Naive thymus-derived CD8-positive, alpha-beta T cell (primary cell): ENCODE measurements at regions not wholly inside any gene's neighbourhood (a gene's known extent, or its start where the extent isn't known, plus 50 kb on each side); places are given as distances from the start of the nearest gene placed in this dataset.

Source experiments
- ATAC-seq, 2 donors: fragments of 150-1000 bp; cut with Tn5 transposase in 1 of 2; sonication (Bioruptor Pico), chemical (Tn5 transposase) in 1 of 2; 1 replicate in 1 of 2; 2 replicates in 1 of 2; pipeline ENCODE4 v1.10.0; 2021; ENCODE audit warnings: mild to moderate bottlenecking in 2 of 2, moderate library complexity in 2 of 2
- POLR2A ChIA-PET: fragments of 350-600 bp; sonication (Branson Sonifier 250); formaldehyde crosslinking; loops from one replicate; lab custom pipeline; 2021; ENCODE audit warnings: antibody characterized with exemption; lab: Charles Lee
- DNase-seq, 10 donors: peaks; one replicate each; pipeline versions ENCODE4 v3.0.0 to v3.0.0-alpha.2; 2020 to 2022
- H3K27ac Mint-ChIP-seq, 10 donors: one replicate each; pipeline ENCODE4 v1.8.0; 2020 to 2022; ENCODE audit warnings: mild to moderate bottlenecking in 10 of 10, mixed read lengths in 10 of 10, moderate library complexity in 4 of 10, inconsistent platforms in 1 of 10
- H3K27me3 Mint-ChIP-seq, 5 donors: one replicate each; pipeline ENCODE4 v1.8.0; 2021 to 2022; ENCODE audit warnings: mixed read lengths in 5 of 5
- H3K36me3 Mint-ChIP-seq, 3 donors: one replicate each; pipeline ENCODE4 v1.8.0; 2020 to 2022; ENCODE audit warnings: mixed read lengths in 3 of 3, mild to moderate bottlenecking in 2 of 3, inconsistent platforms in 1 of 3
- H3K4me1 Mint-ChIP-seq, 4 donors: one replicate each; pipeline ENCODE4 v1.8.0; 2021 to 2022; ENCODE audit warnings: mixed read lengths in 4 of 4
- H3K4me3 Mint-ChIP-seq, 10 donors: one replicate each; pipeline ENCODE4 v1.8.0; 2020 to 2022; ENCODE audit warnings: mild to moderate bottlenecking in 10 of 10, mixed read lengths in 10 of 10, moderate library complexity in 6 of 10, inconsistent platforms in 1 of 10
- H3K9me3 Mint-ChIP-seq, 9 donors: one replicate each; pipeline ENCODE4 v1.8.0; 2020 to 2022; ENCODE audit warnings: mixed read lengths in 9 of 9, mild to moderate bottlenecking in 3 of 9, inconsistent platforms in 1 of 9, moderate library complexity in 1 of 9

DNA sequence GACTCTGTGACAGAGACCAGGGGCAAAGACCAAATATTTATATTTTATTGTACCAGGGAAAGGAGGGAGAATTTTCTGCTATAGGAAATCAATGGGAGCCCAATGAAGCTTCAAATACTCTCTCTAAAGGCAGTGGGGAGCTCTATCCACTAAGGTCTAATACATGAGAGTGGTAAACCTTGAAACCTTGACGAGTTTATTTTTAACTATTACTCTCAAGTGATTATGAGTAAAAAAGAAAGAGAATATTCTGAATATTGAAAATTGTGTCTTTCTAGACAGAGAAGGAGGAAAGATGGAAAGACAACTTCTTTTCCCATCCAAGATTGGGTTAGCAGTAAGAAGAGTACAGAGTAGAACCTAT is 1722.1 kb upstream of the SEL1L start:
- Mint-ChIP-seq H3K9me3 (peaks cover 0 to 14% (median 8%) of the 10 kb centered on the region in 9 donors), H3K27me3 (no peaks in the 10 kb centered on the region), H3K36me3 (no peaks in the 10 kb centered on the region), H3K27ac (no peak overlapping the region), H3K4me1 (no peaks in the 10 kb centered on the region), H3K4me3 (no peak overlapping the region)
- DNase-seq (no peak), ATAC-seq (no peak)
- POLR2A ChIA-PET = no interaction called here

DNA sequence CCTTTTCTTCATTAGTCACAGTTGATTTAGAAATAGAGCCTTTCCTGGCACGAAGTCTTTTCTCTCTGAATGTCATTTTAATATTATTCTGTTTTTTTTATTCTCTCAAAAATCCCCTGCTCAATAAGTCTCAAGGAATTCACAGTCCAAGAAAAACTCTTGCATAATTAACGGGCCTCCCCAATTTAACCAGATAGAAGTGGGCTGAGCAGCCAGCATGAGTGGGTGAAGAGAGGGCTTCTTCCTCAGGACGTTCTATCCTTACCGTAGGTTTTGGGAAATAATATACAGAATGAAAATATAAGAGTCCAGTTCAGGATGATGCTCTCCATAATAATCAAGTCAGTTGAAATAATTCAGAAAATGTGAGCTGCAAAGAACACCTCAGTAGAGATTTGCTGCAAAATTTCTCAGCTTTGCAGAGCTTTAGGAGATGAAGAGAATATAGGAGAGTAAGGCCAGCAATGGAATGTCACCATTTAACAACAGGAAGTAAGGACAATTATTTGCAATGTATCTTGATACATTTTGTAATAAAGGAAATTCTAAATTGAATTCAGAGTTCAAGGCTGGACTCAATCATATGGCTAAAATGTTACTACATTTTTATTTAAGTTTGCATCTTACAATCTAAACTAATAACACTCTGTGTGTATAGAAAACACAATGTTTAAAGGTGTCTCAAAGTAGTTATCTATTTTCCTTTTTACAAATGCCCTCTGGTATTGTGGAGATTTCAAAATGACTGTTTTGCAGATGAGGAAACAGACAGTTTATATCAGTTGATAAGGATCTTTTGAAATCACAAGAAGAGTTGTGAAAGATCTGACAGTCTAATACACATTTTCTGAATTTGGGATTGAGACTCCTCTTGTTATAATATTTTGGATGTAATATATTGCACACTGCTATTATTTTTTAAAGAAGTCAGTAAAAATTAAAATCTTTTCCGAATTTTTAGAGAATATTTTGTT is 1724.1 kb upstream of the SEL1L start:
- POLR2A ChIA-PET = no interaction called here
- Mint-ChIP-seq H3K36me3 (no peaks in the 10 kb centered on the region), H3K27me3 (no peaks in the 10 kb centered on the region), H3K9me3 (peaks cover 0 to 20% (median 10%) of the 10 kb centered on the region in 9 donors), H3K4me3 (no peak overlapping the region), H3K27ac (no peak overlapping the region), H3K4me1 (no peaks in the 10 kb centered on the region)
- DNase-seq = no peak
- no peak for ATAC-seq

DNA sequence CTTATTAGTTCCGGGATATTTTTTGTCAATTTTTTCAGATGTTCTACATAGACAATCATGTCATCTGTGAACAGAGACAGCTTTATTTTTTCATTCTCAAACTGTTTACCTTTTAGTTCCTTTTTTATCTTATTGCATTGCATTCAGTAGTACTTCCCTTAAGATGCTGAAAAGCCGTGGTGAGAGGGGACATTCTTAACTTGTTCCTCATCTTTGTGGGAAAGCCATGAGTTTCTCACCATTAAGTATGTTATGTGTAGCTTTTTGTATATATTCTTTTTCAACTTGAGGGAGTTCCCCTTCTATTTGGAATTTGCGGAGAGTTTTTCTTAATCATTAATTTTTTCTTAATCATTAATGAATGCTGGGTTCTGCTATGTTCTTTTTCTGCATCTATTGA is 1727.1 kb upstream of the SEL1L start:
- POLR2A ChIA-PET = no interaction called here
- Mint-ChIP-seq H3K9me3 (peaks cover 0 to 25% (median 9%) of the 10 kb centered on the region in 9 donors), H3K4me3 (no peak overlapping the region), H3K4me1 (no peaks in the 10 kb centered on the region), H3K27ac (no peak overlapping the region), H3K27me3 (no peaks in the 10 kb centered on the region), H3K36me3 (no peaks in the 10 kb centered on the region)
- DNase-seq (no peak), ATAC-seq (no peak)

DNA sequence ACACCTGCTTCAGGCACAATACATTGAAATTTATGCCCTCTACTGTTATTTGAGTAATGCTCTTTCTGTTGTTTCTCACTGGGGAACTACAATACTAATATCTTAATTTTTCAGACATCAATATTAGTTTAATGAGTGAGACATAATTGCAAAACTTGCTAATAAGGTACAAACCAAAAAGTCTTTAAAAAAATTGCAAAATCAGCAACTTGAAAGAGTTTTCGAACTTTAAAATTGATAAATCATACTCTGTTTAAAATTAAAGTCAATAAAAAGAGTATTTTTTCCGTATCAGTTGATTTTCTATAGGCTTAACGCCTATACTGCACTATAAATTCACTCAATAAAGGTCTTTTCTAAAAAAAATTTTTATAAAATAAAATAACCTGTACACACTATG is 1735.9 kb upstream of the SEL1L start:
- POLR2A ChIA-PET = no interaction called here
- H3K36me3 Mint-ChIP-seq = no peaks in the 10 kb centered on the region
- ATAC-seq (no peak), DNase-seq (no peak)
- peaks cover 0 to 20% (median 3%) of the 10 kb centered on the region in 9 donors for H3K9me3 Mint-ChIP-seq
- H3K4me1 Mint-ChIP-seq = no peaks in the 10 kb centered on the region
- no peak overlapping the region for H3K4me3 Mint-ChIP-seq
- H3K27me3 Mint-ChIP-seq = no peaks in the 10 kb centered on the region
- no peak overlapping the region for H3K27ac Mint-ChIP-seq

DNA sequence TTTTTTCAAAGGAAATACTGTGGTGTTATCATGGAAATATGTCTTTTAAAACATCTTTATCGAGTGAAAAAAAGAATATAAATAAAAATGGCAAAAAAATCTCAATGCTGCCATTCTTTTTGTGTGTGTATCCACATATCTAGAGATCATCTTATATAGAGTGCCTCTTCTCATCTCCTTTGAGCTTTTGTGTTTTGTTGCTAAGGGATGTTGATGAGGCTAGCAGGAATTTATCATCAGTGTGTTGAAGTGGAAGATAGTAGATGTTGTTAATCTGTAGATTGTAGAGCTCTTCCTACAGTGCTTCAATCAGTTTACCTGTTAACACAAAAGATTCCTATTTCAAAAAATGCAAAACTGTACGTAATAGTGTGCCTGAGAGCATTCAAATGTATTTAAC is 1738.0 kb upstream of the SEL1L start:
- peaks cover 0 to 28% (median 13%) of the 10 kb centered on the region in 9 donors for H3K9me3 Mint-ChIP-seq
- DNase-seq (no peak), ATAC-seq (no peak)
- no peaks in the 10 kb centered on the region for H3K36me3 Mint-ChIP-seq
- no peaks in the 10 kb centered on the region for H3K4me1 Mint-ChIP-seq
- no peak overlapping the region for H3K27ac Mint-ChIP-seq
- no peak overlapping the region for H3K4me3 Mint-ChIP-seq
- POLR2A ChIA-PET = no interaction called here
- no peaks in the 10 kb centered on the region for H3K27me3 Mint-ChIP-seq

DNA sequence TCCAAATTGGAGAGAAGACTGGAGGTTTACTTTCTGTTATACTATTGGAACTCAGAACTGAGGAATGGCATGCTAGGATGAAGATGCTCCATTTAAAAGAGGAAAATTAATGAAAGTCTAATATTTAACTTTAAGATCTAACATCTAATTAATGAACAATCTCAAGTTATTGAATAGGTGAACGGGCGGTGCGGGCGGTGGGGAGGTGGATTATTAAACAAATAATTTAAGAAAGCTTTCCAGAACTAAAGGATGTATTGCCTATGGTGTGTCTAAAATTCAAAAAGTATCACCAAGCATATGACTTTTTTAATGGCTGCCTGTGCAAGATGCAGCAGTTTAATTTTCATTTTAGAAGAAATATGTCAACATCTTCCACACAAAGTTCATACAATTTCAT is 1747.1 kb upstream of the SEL1L start:
- peaks cover 0 to 4% (median 0%) of the 10 kb centered on the region in 3 donors for H3K36me3 Mint-ChIP-seq
- no peaks in the 10 kb centered on the region for H3K4me1 Mint-ChIP-seq
- H3K27ac Mint-ChIP-seq = no peak overlapping the region
- H3K4me3 Mint-ChIP-seq = no peak overlapping the region
- POLR2A ChIA-PET = no interaction called here
- H3K27me3 Mint-ChIP-seq = no peaks in the 10 kb centered on the region
- no peak for DNase-seq
- peaks cover 3 to 50% (median 18%) of the 10 kb centered on the region in 9 donors for H3K9me3 Mint-ChIP-seq
- no peak for ATAC-seq

DNA sequence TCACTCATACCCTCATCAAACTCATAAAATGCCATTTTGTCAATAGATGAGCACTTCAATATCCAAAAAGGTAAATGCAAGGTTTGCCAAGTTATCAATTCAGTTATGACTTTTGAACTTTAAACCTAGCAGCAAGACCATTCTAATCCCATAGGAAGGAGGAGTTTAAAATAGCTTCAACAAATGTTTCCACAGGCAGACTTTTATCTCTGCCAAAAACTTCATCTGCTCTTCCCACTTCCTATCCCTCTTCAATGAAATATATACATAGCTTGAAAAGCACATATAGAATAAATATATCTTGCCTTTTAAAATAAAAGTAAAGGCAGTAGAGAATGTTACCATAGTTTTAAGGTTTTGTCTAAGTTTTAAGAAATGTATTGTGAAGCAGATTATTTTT is 1749.1 kb upstream of the SEL1L start:
- POLR2A ChIA-PET = no interaction called here
- ATAC-seq = no peak
- peaks cover 0 to 4% (median 0%) of the 10 kb centered on the region in 3 donors for H3K36me3 Mint-ChIP-seq
- H3K27me3 Mint-ChIP-seq = no peaks in the 10 kb centered on the region
- no peaks in the 10 kb centered on the region for H3K4me1 Mint-ChIP-seq
- no peak overlapping the region for H3K27ac Mint-ChIP-seq
- no peak overlapping the region for H3K4me3 Mint-ChIP-seq
- DNase-seq = no peak
- peaks cover 3 to 42% (median 15%) of the 10 kb centered on the region in 9 donors for H3K9me3 Mint-ChIP-seq

DNA sequence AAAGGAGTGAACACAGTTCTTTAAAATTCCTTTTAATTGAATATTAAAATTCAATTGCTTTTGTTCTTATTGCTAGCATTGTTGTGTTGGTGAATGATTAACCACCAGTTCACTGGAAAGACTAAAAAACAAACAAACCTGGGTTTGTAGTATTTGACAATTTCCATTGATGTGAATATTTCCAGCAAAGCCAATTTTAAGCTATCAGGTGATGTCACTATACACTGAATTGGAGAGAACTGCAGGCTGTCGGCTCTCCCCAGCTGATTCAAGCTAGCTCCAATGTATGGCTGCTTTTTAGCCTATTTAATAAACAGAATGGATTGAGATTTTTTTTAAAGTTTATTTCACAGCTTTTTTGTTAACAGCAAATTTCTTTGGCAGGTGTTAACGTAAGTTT is 1753.6 kb upstream of the SEL1L start:
- Mint-ChIP-seq H3K36me3 (no peaks in the 10 kb centered on the region), H3K4me3 (no peak overlapping the region), H3K9me3 (peaks cover 2 to 37% (median 12%) of the 10 kb centered on the region in 9 donors), H3K4me1 (peaks cover 0 to 2% (median 0%) of the 10 kb centered on the region in 4 donors), H3K27me3 (no peaks in the 10 kb centered on the region), H3K27ac (no peak overlapping the region)
- POLR2A ChIA-PET = no interaction called here
- ATAC-seq (no peak), DNase-seq (no peak)

DNA sequence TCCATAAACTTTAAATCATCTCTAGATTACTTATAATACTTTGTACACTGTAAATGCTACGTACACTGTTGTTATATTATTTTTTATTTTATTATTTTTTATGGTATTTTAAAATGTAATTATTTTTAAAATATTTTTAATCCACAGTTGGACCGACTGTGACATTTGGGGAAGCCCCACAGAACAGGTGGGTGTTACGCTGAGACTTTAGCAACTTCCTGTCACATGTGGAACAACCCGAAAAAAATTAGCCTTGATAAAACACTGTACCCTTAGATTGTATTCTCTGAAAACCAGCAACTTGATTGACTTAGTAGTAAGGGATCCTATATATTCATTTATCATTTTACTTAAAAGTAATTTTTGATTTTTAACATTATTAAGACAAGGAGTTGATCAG is 1755.7 kb upstream of the SEL1L start:
- H3K27ac Mint-ChIP-seq = no peak overlapping the region
- H3K4me3 Mint-ChIP-seq = no peak overlapping the region
- H3K4me1 Mint-ChIP-seq = peaks cover 0 to 2% (median 0%) of the 10 kb centered on the region in 4 donors
- ATAC-seq (no peak), DNase-seq (no peak)
- no peaks in the 10 kb centered on the region for H3K36me3 Mint-ChIP-seq
- H3K9me3 Mint-ChIP-seq = peaks cover 2 to 35% (median 15%) of the 10 kb centered on the region in 9 donors
- H3K27me3 Mint-ChIP-seq = no peaks in the 10 kb centered on the region
- POLR2A ChIA-PET = no interaction called here

DNA sequence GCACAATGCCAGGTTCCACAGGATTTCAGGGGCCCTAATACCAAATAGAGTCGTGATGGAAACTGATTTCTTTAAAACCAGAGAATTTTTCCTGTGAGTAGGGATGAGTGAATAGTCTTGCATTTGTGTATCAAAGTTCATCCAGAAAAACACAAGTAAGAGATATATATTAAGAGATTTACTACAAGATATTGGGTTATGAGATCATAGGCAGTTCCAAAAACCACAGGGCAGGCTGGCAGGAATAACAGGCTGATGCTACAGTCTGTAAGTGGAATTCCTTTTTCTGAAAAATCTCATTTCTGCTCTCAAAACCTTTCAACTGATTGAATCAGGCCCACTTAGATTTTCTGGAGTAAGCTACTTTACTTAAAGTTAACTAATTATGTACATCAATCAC is 1756.2 kb upstream of the SEL1L start:
- Mint-ChIP-seq H3K4me3 (no peak overlapping the region), H3K4me1 (peaks cover 0 to 2% (median 0%) of the 10 kb centered on the region in 4 donors), H3K27me3 (no peaks in the 10 kb centered on the region), H3K9me3 (peaks cover 2 to 40% (median 17%) of the 10 kb centered on the region in 9 donors), H3K36me3 (peaks cover 0 to 3% (median 0%) of the 10 kb centered on the region in 3 donors), H3K27ac (no peak overlapping the region)
- ATAC-seq (no peak), DNase-seq (no peak)
- POLR2A ChIA-PET = no interaction called here

DNA sequence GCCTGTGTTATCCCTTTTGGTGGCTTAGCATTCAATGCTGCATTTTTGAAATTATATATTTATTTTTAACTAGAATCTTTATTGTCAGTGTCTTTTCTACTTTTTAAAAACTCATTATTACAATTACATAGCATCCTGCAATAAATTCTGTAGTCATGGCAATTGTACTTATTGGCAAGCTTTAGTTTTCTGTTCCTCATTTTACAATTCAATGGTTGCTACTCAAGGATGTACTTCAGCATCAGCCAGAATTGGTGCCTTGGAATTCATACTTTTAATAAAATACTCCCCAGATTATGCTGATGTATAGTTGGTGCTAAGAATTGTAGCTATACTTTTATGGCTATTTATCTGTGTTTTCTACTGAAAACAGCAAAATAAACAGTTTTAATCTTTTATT is 1756.8 kb upstream of the SEL1L start:
- POLR2A ChIA-PET = no interaction called here

DNA sequence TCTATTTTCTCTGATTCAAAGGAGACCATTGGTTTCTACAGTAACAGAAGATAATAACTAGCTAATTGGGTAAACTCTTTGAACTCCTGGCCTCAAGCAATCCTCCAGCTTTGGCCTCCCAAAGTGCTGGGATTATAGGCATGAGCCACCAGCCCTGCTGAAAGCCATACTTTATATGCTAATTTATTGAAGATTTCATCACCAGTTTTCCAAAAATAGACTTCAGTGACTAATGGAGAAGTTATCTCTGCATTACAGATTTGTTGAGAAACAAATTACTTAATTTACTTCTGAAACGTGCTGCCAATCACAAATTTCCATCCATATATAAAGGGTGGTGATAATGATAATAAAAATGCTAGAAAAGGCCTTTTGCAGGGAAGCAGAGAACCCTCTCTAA is 1758.1 kb upstream of the SEL1L start:
- DNase-seq (no peak), ATAC-seq (no peak)
- H3K4me1 Mint-ChIP-seq = peaks cover 0 to 2% (median 0%) of the 10 kb centered on the region in 4 donors
- peaks cover 0 to 5% (median 0%) of the 10 kb centered on the region in 3 donors for H3K36me3 Mint-ChIP-seq
- H3K9me3 Mint-ChIP-seq = peaks cover under 1 to 54% (median 17%) of the 10 kb centered on the region in 9 donors
- H3K27me3 Mint-ChIP-seq = no peaks in the 10 kb centered on the region
- no peak overlapping the region for H3K27ac Mint-ChIP-seq
- POLR2A ChIA-PET = no interaction called here
- H3K4me3 Mint-ChIP-seq = no peak overlapping the region

More for the DNA sequence above, 1756.8 kb upstream of the SEL1L start:
- Mint-ChIP-seq H3K36me3 (peaks cover 0 to 5% (median 0%) of the 10 kb centered on the region in 3 donors), H3K27ac (no peak overlapping the region), H3K4me3 (no peak overlapping the region), H3K9me3 (peaks cover 4 to 45% (median 20%) of the 10 kb centered on the region in 9 donors), H3K4me1 (peaks cover 0 to 2% (median 0%) of the 10 kb centered on the region in 4 donors), H3K27me3 (no peaks in the 10 kb centered on the region)
- DNase-seq (no peak), ATAC-seq (no peak)

DNA sequence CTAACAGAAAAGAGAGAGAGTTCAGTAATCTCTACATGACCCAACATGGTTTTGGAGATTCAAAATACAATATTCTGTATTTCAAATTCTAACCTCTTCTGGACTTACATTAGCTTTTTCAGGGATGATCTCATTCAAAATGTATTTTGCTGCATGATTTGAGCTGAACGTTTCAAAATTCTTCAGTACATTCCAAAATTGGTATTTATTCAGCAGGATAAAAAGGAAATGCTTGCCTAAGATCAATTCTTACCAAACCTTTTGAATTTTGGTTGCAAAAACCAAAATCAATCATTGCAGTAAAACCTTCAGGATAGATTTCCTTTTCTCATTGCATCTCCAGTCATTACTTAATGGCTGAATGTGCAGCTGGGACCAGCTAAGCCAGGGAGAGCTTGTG is 1761.3 kb upstream of the SEL1L start:
- Mint-ChIP-seq H3K27me3 (no peaks in the 10 kb centered on the region), H3K4me1 (no peaks in the 10 kb centered on the region), H3K27ac (no peak overlapping the region), H3K4me3 (no peak overlapping the region), H3K36me3 (peaks cover 0 to 5% (median 0%) of the 10 kb centered on the region in 3 donors), H3K9me3 (peaks cover 0 to 39% (median 12%) of the 10 kb centered on the region in 9 donors)
- POLR2A ChIA-PET = no interaction called here
- no peak for DNase-seq
- ATAC-seq = no peak
